Islet of Langerhans (tissue), 1 donor: ENCODE measurements at regions not wholly inside any gene's neighbourhood (a gene's known extent, or its start where the extent isn't known, plus 50 kb on each side); places are given as distances from the start of the nearest gene placed in this dataset.

ENCODE experiments used
- FAIRE-seq: peaks from one replicate; lab custom pipeline; 2011; peaks lifted over from hg19 to GRCh38; lab: Jason Lieb, UNC

- no peak for FAIRE-seq
Measured at GRCh38 chrX:16222151-16222550, 54.9 kb downstream of the MAGEB17 start.

GRCh38 chrX:16223385-16223784 is 56.1 kb downstream of the MAGEB17 start:
- FAIRE-seq = no peak

GRCh38 chrX:16239211-16239610 is 71.9 kb downstream of the MAGEB17 start:
- FAIRE-seq = no peak

GRCh38 chrX:16240231-16240905 is 73.1 kb downstream of the MAGEB17 start:
- no peak for FAIRE-seq

- FAIRE-seq = no peak
Measured at GRCh38 chrX:16240968-16241367, 73.7 kb downstream of the MAGEB17 start.

- no peak for FAIRE-seq
Measured at GRCh38 chrX:16250296-16250695, 83.0 kb downstream of the MAGEB17 start.

GRCh38 chrX:16251782-16252181 is 84.5 kb downstream of the MAGEB17 start:
- no peak for FAIRE-seq

GRCh38 chrX:16258882-16259281 is 91.6 kb downstream of the MAGEB17 start:
- FAIRE-seq = no peak

GRCh38 chrX:16267431-16267830 is 100.2 kb downstream of the MAGEB17 start:
- no peak for FAIRE-seq

GRCh38 chrX:16268206-16268605 is 100.9 kb downstream of the MAGEB17 start:
- no peak for FAIRE-seq

- FAIRE-seq = no peak
Measured at GRCh38 chrX:16278927-16279326, 111.6 kb downstream of the MAGEB17 start.

- FAIRE-seq = no peak
Measured at GRCh38 chrX:16282209-16282608, 114.9 kb downstream of the MAGEB17 start.

- FAIRE-seq = no peak
Measured at GRCh38 chrX:16284842-16285241, 117.6 kb downstream of the MAGEB17 start.

GRCh38 chrX:16290997-16291396 is 123.7 kb downstream of the MAGEB17 start:
- FAIRE-seq = no peak

GRCh38 chrX:16300831-16301230 is 133.6 kb downstream of the MAGEB17 start:
- no peak for FAIRE-seq

- no peak for FAIRE-seq
Measured at GRCh38 chrX:16304751-16305150, 137.5 kb downstream of the MAGEB17 start.

- no peak for FAIRE-seq
Measured at GRCh38 chrX:16305187-16305586, 137.9 kb downstream of the MAGEB17 start.

GRCh38 chrX:16307950-16308349 is 140.7 kb downstream of the MAGEB17 start:
- no peak for FAIRE-seq

- no peak for FAIRE-seq
Measured at GRCh38 chrX:16308773-16309172, 141.5 kb downstream of the MAGEB17 start.

- peak; percentile 47 for FAIRE-seq
Measured at GRCh38 chrX:16310326-16310725, 143.0 kb downstream of the MAGEB17 start.

GRCh38 chrX:16311671-16312070 is 144.4 kb downstream of the MAGEB17 start:
- no peak for FAIRE-seq

GRCh38 chrX:16312761-16313623 is 145.7 kb downstream of the MAGEB17 start:
- FAIRE-seq = no peak

- no peak for FAIRE-seq
Measured at GRCh38 chrX:16316331-16316730, 149.1 kb downstream of the MAGEB17 start.

- no peak for FAIRE-seq
Measured at GRCh38 chrX:16319929-16320328, 152.6 kb downstream of the MAGEB17 start.
